Esophagus muscularis mucosa (tissue), 4 donors: ENCODE measurements at regions not wholly inside any gene's neighbourhood (a gene's known extent, or its start where the extent isn't known, plus 50 kb on each side); places are given as distances from the start of the nearest gene placed in this dataset.

ENCODE experiments used
- CTCF ChIP-seq, 3 experiments: fragments of 200-600 bp in 2 of 3; fragments of 450-650 bp in 1 of 3; sonication (generic) in 2 of 3; IDR thresholded peaks; one replicate each; pipeline ENCODE4 v1.5.1; 2017 to 2019; ENCODE audit warnings: antibody characterized with exemption in 3 of 3, mild to moderate bottlenecking in 2 of 3, moderate library complexity in 1 of 3
- EP300 ChIP-seq: sonication (generic); formaldehyde crosslinking; IDR thresholded peaks from one replicate; pipeline ENCODE4 v1.6.1; 2017; ENCODE audit warnings: antibody characterized with exemption
- POLR2A ChIP-seq: fragments of 450-650 bp; IDR thresholded peaks from one replicate; pipeline ENCODE4 v1.6.1; 2017; ENCODE audit warnings: antibody characterized with exemption, moderate library complexity, mild to moderate bottlenecking, low read depth
- POLR2AphosphoS5 ChIP-seq, 2 donors: sonication (generic); formaldehyde crosslinking; IDR thresholded peaks; one replicate each; pipeline ENCODE4 v1.6.1; 2017; ENCODE audit warnings: antibody characterized with exemption in 2 of 2

GRCh38 chr6:114785235-114786127 is 442.7 kb upstream of the HS3ST5 start:
- no peak for TF ChIP-seq CTCF (IDR thresholded peaks at IDR 0.05)
- no peak for TF ChIP-seq POLR2AphosphoS5 (IDR thresholded peaks at IDR 0.05)
- TF ChIP-seq POLR2A, result no peak
- no peak for TF ChIP-seq EP300
